ENCODE measurements at regions not wholly inside any gene's neighbourhood (a gene's known extent, or its start where the extent isn't known, plus 50 kb on each side); places are given as distances from the start of the nearest gene placed in this dataset.

DNA sequence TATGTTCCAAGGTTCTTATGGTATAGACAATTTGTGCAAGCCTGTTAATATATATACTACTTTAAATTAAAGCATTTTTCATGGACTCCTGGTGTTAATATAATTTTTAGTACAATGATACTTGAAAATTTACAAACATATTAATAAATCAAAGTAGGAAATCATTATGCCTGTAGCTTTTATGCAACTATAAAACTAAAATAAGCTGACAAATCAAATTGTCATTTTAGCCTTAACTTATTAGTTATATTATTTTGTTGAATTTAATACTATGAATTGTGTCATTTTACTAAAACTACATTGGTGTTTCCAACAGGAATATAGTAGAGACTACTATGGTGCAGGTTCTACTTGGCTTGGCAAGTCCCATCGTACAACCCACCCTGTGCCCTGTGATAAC is 96.0 kb downstream of the MED10 start:
- TF ChIP-seq, protein P1, sequence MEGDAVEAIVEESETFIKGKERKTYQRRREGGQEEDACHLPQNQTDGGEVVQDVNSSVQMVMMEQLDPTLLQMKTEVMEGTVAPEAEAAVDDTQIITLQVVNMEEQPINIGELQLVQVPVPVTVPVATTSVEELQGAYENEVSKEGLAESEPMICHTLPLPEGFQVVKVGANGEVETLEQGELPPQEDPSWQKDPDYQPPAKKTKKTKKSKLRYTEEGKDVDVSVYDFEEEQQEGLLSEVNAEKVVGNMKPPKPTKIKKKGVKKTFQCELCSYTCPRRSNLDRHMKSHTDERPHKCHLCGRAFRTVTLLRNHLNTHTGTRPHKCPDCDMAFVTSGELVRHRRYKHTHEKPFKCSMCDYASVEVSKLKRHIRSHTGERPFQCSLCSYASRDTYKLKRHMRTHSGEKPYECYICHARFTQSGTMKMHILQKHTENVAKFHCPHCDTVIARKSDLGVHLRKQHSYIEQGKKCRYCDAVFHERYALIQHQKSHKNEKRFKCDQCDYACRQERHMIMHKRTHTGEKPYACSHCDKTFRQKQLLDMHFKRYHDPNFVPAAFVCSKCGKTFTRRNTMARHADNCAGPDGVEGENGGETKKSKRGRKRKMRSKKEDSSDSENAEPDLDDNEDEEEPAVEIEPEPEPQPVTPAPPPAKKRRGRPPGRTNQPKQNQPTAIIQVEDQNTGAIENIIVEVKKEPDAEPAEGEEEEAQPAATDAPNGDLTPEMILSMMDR (conservative IDR thresholded peaks at IDR 0.05), result no peak
- H3K4me1 Mint-ChIP-seq (ENCODE audit: unreplicated experiment), result peaks cover 4% of the 10 kb centered on the region
- H3K27me3 Mint-ChIP-seq, result peaks cover 4% of the 10 kb centered on the region
- H3K9me3 Mint-ChIP-seq, result no peaks in the 10 kb centered on the region
- no peak for DNase-seq (ENCODE audit: extremely low spot score, unreplicated experiment)
- no peak overlapping the region for H3K27ac Mint-ChIP-seq
- H3K36me3 Mint-ChIP-seq, result no peaks in the 10 kb centered on the region
- no peak overlapping the region for H3K4me3 Mint-ChIP-seq

GRCh38 chr5:6281818-6282217 is 96.5 kb downstream of the MED10 start:
- Mint-ChIP-seq H3K4me1 (ENCODE audit: unreplicated experiment) (peaks cover 4% of the 10 kb centered on the region), H3K9me3 (no peaks in the 10 kb centered on the region), H3K27ac (no peak overlapping the region), H3K27me3 (peaks cover 4% of the 10 kb centered on the region), H3K4me3 (no peak overlapping the region), H3K36me3 (no peaks in the 10 kb centered on the region)
- no peak for DNase-seq (ENCODE audit: extremely low spot score, unreplicated experiment)
- TF ChIP-seq, protein P1 (conservative IDR thresholded peaks at IDR 0.05), result no peak

GRCh38 chr5:6280425-6281100 is 97.8 kb downstream of the MED10 start:
- Mint-ChIP-seq H3K36me3 (no peaks in the 10 kb centered on the region), H3K27ac (no peak overlapping the region), H3K4me3 (no peak overlapping the region), H3K9me3 (no peaks in the 10 kb centered on the region), H3K27me3 (peaks cover 4% of the 10 kb centered on the region), H3K4me1 (ENCODE audit: unreplicated experiment) (peaks cover 4% of the 10 kb centered on the region)
- DNase-seq (ENCODE audit: extremely low spot score, unreplicated experiment), result no peak
- TF ChIP-seq, protein P1 (conservative IDR thresholded peaks at IDR 0.05), result no peak

GRCh38 chr5:6279607-6280006 is 98.7 kb downstream of the MED10 start:
- Mint-ChIP-seq H3K36me3 (no peaks in the 10 kb centered on the region), H3K27ac (no peak overlapping the region), H3K4me1 (ENCODE audit: unreplicated experiment) (peaks cover 4% of the 10 kb centered on the region), H3K4me3 (no peak overlapping the region), H3K27me3 (peaks cover 4% of the 10 kb centered on the region), H3K9me3 (no peaks in the 10 kb centered on the region)
- TF ChIP-seq, protein P1 (conservative IDR thresholded peaks at IDR 0.05), result no peak
- DNase-seq (ENCODE audit: extremely low spot score, unreplicated experiment), result no peak

DNA sequence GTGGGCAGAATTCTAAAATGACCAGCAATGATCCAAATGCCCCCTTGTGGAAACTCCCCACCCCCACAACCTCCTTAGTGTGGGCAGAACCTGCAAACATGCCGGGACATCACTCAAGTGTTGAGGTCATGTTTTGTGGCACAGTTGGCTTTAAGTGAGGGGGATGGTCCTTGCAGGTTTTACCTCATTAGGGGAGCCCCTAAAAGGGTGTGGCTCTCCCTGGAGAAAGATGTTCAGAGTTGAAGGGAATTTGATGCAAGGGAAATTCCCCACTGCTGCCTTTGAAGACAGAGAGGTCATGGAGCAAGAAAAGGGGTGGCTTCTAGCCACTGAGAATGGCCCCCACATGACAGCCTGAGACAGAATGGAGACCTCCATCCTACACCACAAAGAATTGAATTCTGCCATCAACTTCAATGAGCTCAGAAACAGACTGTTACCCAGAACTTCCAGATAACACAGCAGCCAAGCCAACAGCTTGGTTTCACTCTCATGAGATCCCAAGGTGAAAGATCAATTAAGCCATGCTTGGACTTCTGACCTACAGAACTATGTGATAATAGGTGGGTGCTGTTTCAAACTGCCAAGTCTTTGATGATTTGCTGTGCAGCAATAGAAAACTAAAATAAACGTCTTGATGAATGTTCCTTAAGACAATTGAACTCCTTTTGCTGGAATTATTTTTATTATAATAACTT is 103.4 kb downstream of the MED10 start:
- no peak overlapping the region for H3K27ac Mint-ChIP-seq
- H3K9me3 Mint-ChIP-seq, result peaks cover 6% of the 10 kb centered on the region
- no peak for DNase-seq (ENCODE audit: extremely low spot score, unreplicated experiment)
- TF ChIP-seq, protein P1 (conservative IDR thresholded peaks at IDR 0.05), result no peak
- no peaks in the 10 kb centered on the region for H3K36me3 Mint-ChIP-seq
- H3K27me3 Mint-ChIP-seq, result peaks cover 4% of the 10 kb centered on the region
- H3K4me1 Mint-ChIP-seq (ENCODE audit: unreplicated experiment), result no peaks in the 10 kb centered on the region
- no peak overlapping the region for H3K4me3 Mint-ChIP-seq
